H1 (cell line): ENCODE measurements at regions not wholly inside any gene's neighbourhood (a gene's known extent, or its start where the extent isn't known, plus 50 kb on each side); places are given as distances from the start of the nearest gene placed in this dataset.

ENCODE experiments used
- CHD7 ChIP-seq: fragments of 300-600 bp; sonication (generic); IDR thresholded peaks from 2 replicates; pipeline ENCODE4 v1.7.1; 2012; ENCODE audit warnings: low read length, moderate library complexity, mild to moderate bottlenecking, inconsistent platforms; ENCODE audit not compliant: insufficient replicate concordance

GRCh38 chr6:51542475-51542874, 544.9 kb downstream of the PKHD1 start (continued):
- TF ChIP-seq CHD7: no peak
- TF ChIP-seq, all 59 proteins: peak for 0
